Mesenchymal stem cell (in vitro differentiated cells and primary cell): ENCODE measurements at regions not wholly inside any gene's neighbourhood (a gene's known extent, or its start where the extent isn't known, plus 50 kb on each side); places are given as distances from the start of the nearest gene placed in this dataset.

Source experiments
- DNase-seq: peaks from one replicate; pipeline ENCODE4 v3.0.0-alpha.2; 2013
- H2AFZ ChIP-seq: one replicate; pipeline ENCODE4 v1.6.1; 2013; ENCODE audit warnings: low read depth, mild to moderate bottlenecking, control low read depth, inconsistent platforms, low read length, moderate library complexity
- H2AK5ac ChIP-seq: 2 replicates; pipeline ENCODE4 v1.6.1; 2013; ENCODE audit warnings: low read length, moderate library complexity, mild to moderate bottlenecking, inconsistent platforms; ENCODE audit not compliant: severe bottlenecking
- H2BK120ac ChIP-seq: one replicate; pipeline ENCODE4 v1.6.1; 2013; ENCODE audit warnings: low read depth, mild to moderate bottlenecking, inconsistent platforms, low read length, moderate library complexity
- H2BK12ac ChIP-seq, 2 experiments: one replicate each; pipeline ENCODE4 v1.6.1; 2013; ENCODE audit warnings: inconsistent platforms in 2 of 2, low read length in 2 of 2, mild to moderate bottlenecking in 2 of 2, moderate library complexity in 2 of 2, control low read depth in 1 of 2
- H2BK15ac ChIP-seq: one replicate; pipeline ENCODE4 v1.6.1; 2013; ENCODE audit warnings: mild to moderate bottlenecking, low read depth, inconsistent platforms; ENCODE audit not compliant: poor library complexity, severe bottlenecking
- H2BK5ac ChIP-seq: 2 replicates; pipeline ENCODE4 v1.6.1; 2013; ENCODE audit warnings: low read depth, mild to moderate bottlenecking, low read length, control low read depth, inconsistent platforms; ENCODE audit not compliant: poor library complexity, severe bottlenecking
- H3K14ac ChIP-seq, 2 experiments: one replicate each; pipeline ENCODE4 v1.6.1; 2013; ENCODE audit warnings: inconsistent platforms in 2 of 2, low read length in 2 of 2, control low read depth in 1 of 2, mild to moderate bottlenecking in 1 of 2, moderate library complexity in 1 of 2
- H3K18ac ChIP-seq, 2 experiments: one replicate each; pipeline ENCODE4 v1.6.1; 2013; ENCODE audit warnings: inconsistent platforms in 2 of 2, low read length in 2 of 2, control low read depth in 1 of 2, low read depth in 1 of 2, mild to moderate bottlenecking in 1 of 2
- H3K23ac ChIP-seq, 2 experiments: one replicate each; pipeline ENCODE4 v1.6.1; 2013; ENCODE audit warnings: inconsistent platforms in 2 of 2, low read length in 2 of 2, mild to moderate bottlenecking in 2 of 2, moderate library complexity in 2 of 2, control low read depth in 1 of 2
- H3K27ac ChIP-seq: 2 replicates; pipeline ENCODE4 v1.5.1; 2013; ENCODE audit warnings: mild to moderate bottlenecking, moderate library complexity, low read length, control low read depth, inconsistent platforms; ENCODE audit not compliant: poor library complexity, severe bottlenecking
- H3K27me3 ChIP-seq, 2 experiments: 2 replicates each; pipeline versions ENCODE4 v1.6.1 to v1.7.0; 2013; ENCODE audit warnings: low read length in 2 of 2, mild to moderate bottlenecking in 2 of 2, moderate library complexity in 2 of 2, control low read depth in 1 of 2, inconsistent platforms in 1 of 2; ENCODE audit not compliant: control insufficient read depth in 1 of 2, insufficient read depth in 1 of 2
- H3K36me3 ChIP-seq, 2 experiments: 2 replicates each; pipeline versions ENCODE4 v1.6.1 to v1.7.0; 2013; ENCODE audit warnings: low read length in 2 of 2, control low read depth in 1 of 2, inconsistent platforms in 1 of 2, low read depth in 1 of 2, mild to moderate bottlenecking in 1 of 2; ENCODE audit not compliant: insufficient read depth in 2 of 2, control insufficient read depth in 1 of 2
- H3K4ac ChIP-seq, 2 experiments: one replicate each; pipeline ENCODE4 v1.6.1; 2013; ENCODE audit warnings: inconsistent platforms in 2 of 2, low read length in 2 of 2, mild to moderate bottlenecking in 2 of 2, moderate library complexity in 2 of 2, control low read depth in 1 of 2, low read depth in 1 of 2
- H3K4me1 ChIP-seq: 2 replicates; pipeline ENCODE4 v1.6.1; 2013; ENCODE audit warnings: low read depth, low read length, control low read depth; ENCODE audit not compliant: control insufficient read depth, insufficient read depth
- H3K4me2 ChIP-seq: 2 replicates; pipeline ENCODE4 v1.6.1; 2013; ENCODE audit warnings: low read length, mild to moderate bottlenecking, inconsistent platforms; ENCODE audit not compliant: poor library complexity, severe bottlenecking
- H3K4me3 ChIP-seq, 2 experiments: 2 replicates each; pipeline versions ENCODE4 v1.5.1 to v1.7.0; 2013; ENCODE audit warnings: low read length in 2 of 2, mild to moderate bottlenecking in 2 of 2, control low read depth in 1 of 2, low read depth in 1 of 2; ENCODE audit not compliant: insufficient read depth in 1 of 2
- H3K79me1 ChIP-seq: replicated peaks from 2 replicates; pipeline ENCODE4 v1.6.1; 2013; ENCODE audit warnings: mild to moderate bottlenecking, control low read depth, low read length, inconsistent platforms; ENCODE audit not compliant: poor library complexity, severe bottlenecking
- H3K9ac ChIP-seq: 2 replicates; pipeline ENCODE4 v1.7.0; 2013; ENCODE audit warnings: mild to moderate bottlenecking, low read length, moderate library complexity
- H3K9me3 ChIP-seq: 2 replicates; pipeline ENCODE4 v1.7.0; 2013; ENCODE audit warnings: mild to moderate bottlenecking, low read length; ENCODE audit not compliant: control insufficient read depth
- H4K8ac ChIP-seq: one replicate; pipeline ENCODE4 v1.6.1; 2013; ENCODE audit warnings: inconsistent platforms, mild to moderate bottlenecking, low read length, moderate library complexity
- H4K91ac ChIP-seq: one replicate; pipeline ENCODE4 v1.6.1; 2013; ENCODE audit warnings: mild to moderate bottlenecking, low read length, inconsistent platforms
- WGBS: methylation state at CpG from one replicate; pipeline ENCODE4 v1.1.7; 2013; ENCODE audit warnings: mixed read lengths; 5-methylcytosine and 5-hydroxymethylcytosine counted together

GRCh38 chr2:183866666-183867065 is 731.7 kb upstream of the ZNF804A start:
- H2BK15ac ChIP-seq, result no peak overlapping the region
- H2BK120ac ChIP-seq, result no peak overlapping the region
- H3K14ac ChIP-seq, result no peak overlapping the region
- H3K4me2 ChIP-seq, result no peak overlapping the region
- H2BK5ac ChIP-seq, result no peak overlapping the region
- no peak overlapping the region for H3K23ac ChIP-seq
- no peak overlapping the region for H2AFZ ChIP-seq
- no peaks in the 10 kb centered on the region for H3K4me1 ChIP-seq
- H3K9me3 ChIP-seq, result peaks cover 13% of the 10 kb centered on the region
- no peak overlapping the region for H3K4ac ChIP-seq
- WGBS, result 80% methylated on average over 2 of the region's 2 CpGs
- no peak overlapping the region for H3K9ac ChIP-seq
- H3K4me3 ChIP-seq, result no peak overlapping the region
- H3K36me3 ChIP-seq, result no peaks in the 10 kb centered on the region
- no peak overlapping the region for H4K91ac ChIP-seq
- no peak overlapping the region for H2BK12ac ChIP-seq
- no peak overlapping the region for H4K8ac ChIP-seq
- DNase-seq, result peak; percentile 52
- no peak overlapping the region for H3K27ac ChIP-seq
- H3K27me3 ChIP-seq, result no peaks in the 10 kb centered on the region
- no peak overlapping the region for H3K18ac ChIP-seq
- H3K79me1 ChIP-seq, result no peaks in the 10 kb centered on the region
- H2AK5ac ChIP-seq, result no peak overlapping the region

- 89% methylated on average over 5 of the region's 5 CpGs for WGBS
- H3K23ac ChIP-seq, result no peak overlapping the region
- H3K9me3 ChIP-seq, result peaks cover 13% of the 10 kb centered on the region
- H3K36me3 ChIP-seq, result no peaks in the 10 kb centered on the region
- no peak overlapping the region for H2BK5ac ChIP-seq
- H2AFZ ChIP-seq, result no peak overlapping the region
- no peak overlapping the region for H2AK5ac ChIP-seq
- H3K79me1 ChIP-seq, result no peaks in the 10 kb centered on the region
- H3K4me2 ChIP-seq, result no peak overlapping the region
- H3K27ac ChIP-seq, result no peak overlapping the region
- H2BK12ac ChIP-seq, result no peak overlapping the region
- no peak overlapping the region for H2BK15ac ChIP-seq
- H3K18ac ChIP-seq, result no peak overlapping the region
- no peak overlapping the region for H3K4ac ChIP-seq
- H3K27me3 ChIP-seq, result no peaks in the 10 kb centered on the region
- H4K91ac ChIP-seq, result no peak overlapping the region
- H2BK120ac ChIP-seq, result no peak overlapping the region
- no peaks in the 10 kb centered on the region for H3K4me1 ChIP-seq
- H3K9ac ChIP-seq, result no peak overlapping the region
- no peak overlapping the region for H3K14ac ChIP-seq
- H4K8ac ChIP-seq, result no peak overlapping the region
- H3K4me3 ChIP-seq, result no peak overlapping the region
- DNase-seq, result no peak
Observed at GRCh38 chr2:183867206-183867605, 731.1 kb upstream of the ZNF804A start.

DNA sequence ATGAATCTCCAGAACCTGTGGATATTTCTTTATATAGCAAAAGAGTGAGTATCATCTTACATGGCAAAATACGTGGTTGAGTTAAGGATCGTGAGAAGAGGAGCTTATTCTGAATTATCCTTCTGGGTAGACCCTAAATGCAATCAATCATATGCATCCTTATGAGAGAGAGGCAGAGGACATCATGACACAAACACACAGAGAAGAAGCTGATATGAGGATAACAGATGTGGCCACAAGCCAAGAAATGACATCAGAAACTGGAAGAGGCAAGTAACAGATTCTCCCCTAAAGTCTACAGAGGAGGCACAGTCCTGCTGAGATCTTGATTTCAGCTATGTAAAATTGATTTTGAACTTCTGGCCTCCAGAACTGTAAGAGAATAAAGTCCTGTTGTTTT is 730.2 kb upstream of the ZNF804A start:
- Histone ChIP-seq H3K23ac (no peak overlapping the region), H3K9me3 (peaks cover 12% of the 10 kb centered on the region), H3K79me1 (no peaks in the 10 kb centered on the region), H3K4me1 (no peaks in the 10 kb centered on the region), H2BK15ac (no peak overlapping the region), H2BK120ac (no peak overlapping the region), H3K4ac (no peak overlapping the region), H3K36me3 (no peaks in the 10 kb centered on the region), H2AK5ac (no peak overlapping the region), H3K14ac (no peak overlapping the region), H3K4me3 (no peak overlapping the region), H3K27me3 (no peaks in the 10 kb centered on the region), H2BK12ac (no peak overlapping the region), H2BK5ac (no peak overlapping the region), H2AFZ (no peak overlapping the region), H4K91ac (no peak overlapping the region), H3K9ac (no peak overlapping the region), H3K4me2 (no peak overlapping the region), H3K18ac (no peak overlapping the region), H3K27ac (no peak overlapping the region), H4K8ac (no peak overlapping the region)
- peak; percentile 67 for DNase-seq
- WGBS, result 50% methylated on average over 1 of the region's 2 CpGs

DNA sequence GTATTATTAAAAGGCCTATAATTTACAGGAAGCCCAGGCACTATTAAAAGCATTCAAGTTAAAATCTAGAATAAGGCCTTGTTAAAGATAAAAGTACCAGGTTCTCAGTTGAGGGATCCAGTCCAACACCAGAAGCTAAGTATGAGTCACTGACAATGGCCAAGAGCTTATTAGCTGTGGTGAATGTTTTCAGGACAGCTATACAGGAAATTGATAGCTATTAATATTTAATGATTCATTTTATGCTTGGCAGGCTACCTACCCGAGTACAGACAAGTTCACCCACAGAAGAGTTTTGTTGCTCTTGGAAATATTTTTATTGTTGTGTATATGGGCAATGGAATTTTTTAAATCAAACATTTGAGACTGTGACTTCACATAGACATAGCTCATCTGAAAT is 729.6 kb upstream of the ZNF804A start:
- H3K9me3 ChIP-seq, result peaks cover 12% of the 10 kb centered on the region
- no peak overlapping the region for H4K91ac ChIP-seq
- no peak overlapping the region for H2BK5ac ChIP-seq
- H3K9ac ChIP-seq, result no peak overlapping the region
- no peak overlapping the region for H2BK12ac ChIP-seq
- no peak overlapping the region for H3K18ac ChIP-seq
- H3K4me3 ChIP-seq, result no peak overlapping the region
- H3K4me1 ChIP-seq, result no peaks in the 10 kb centered on the region
- DNase-seq, result peak; percentile 51
- H3K27me3 ChIP-seq, result no peaks in the 10 kb centered on the region
- no peak overlapping the region for H4K8ac ChIP-seq
- H3K14ac ChIP-seq, result no peak overlapping the region
- H3K4ac ChIP-seq, result no peak overlapping the region
- WGBS, result no CpG with 5 or more reads among the region's 1 CpG
- no peaks in the 10 kb centered on the region for H3K36me3 ChIP-seq
- H3K79me1 ChIP-seq, result no peaks in the 10 kb centered on the region
- no peak overlapping the region for H2AK5ac ChIP-seq
- H2BK15ac ChIP-seq, result no peak overlapping the region
- H3K4me2 ChIP-seq, result no peak overlapping the region
- no peak overlapping the region for H3K27ac ChIP-seq
- H2BK120ac ChIP-seq, result no peak overlapping the region
- no peak overlapping the region for H3K23ac ChIP-seq
- H2AFZ ChIP-seq, result no peak overlapping the region
